ENCODE measurements at regions not wholly inside any gene's neighbourhood (a gene's known extent, or its start where the extent isn't known, plus 50 kb on each side); places are given as distances from the start of the nearest gene placed in this dataset.

GRCh38 chr5:152549709-152550108, 144.6 kb upstream of the NMUR2 start:
- no peak overlapping the region for H3K27ac ChIP-seq (ENCODE audit: low read depth, low read length)
- intact Hi-C loops (cut with micrococcal nuclease): no loop called here
- H3K4me1 ChIP-seq (ENCODE audit: insufficient read depth, low read length): no peaks in the 10 kb centered on the region
- H3K9me3 Mint-ChIP-seq: peaks cover 0 to 4% (median 0%) of the 10 kb centered on the region in 8 donors
- H3K36me3 Mint-ChIP-seq: no peaks in the 10 kb centered on the region
- no peak for DNase-seq
- H3K9me3 ChIP-seq (ENCODE audit: control insufficient read depth in 1 of 2, low read length in 2 of 2): no peaks in the 10 kb centered on the region
- H3K4me1 Mint-ChIP-seq: no peaks in the 10 kb centered on the region
- H3K36me3 ChIP-seq (ENCODE audit: insufficient read depth, low read length): no peaks in the 10 kb centered on the region
- no peak overlapping the region for H3K4me3 ChIP-seq (ENCODE audit: low read length in 2 of 2)
- ChIA-PET POLR2A (ENCODE audit: partially characterized antibody) (no interaction called here), CTCF (ENCODE audit: partially characterized antibody) (no interaction called here)
- no peaks in the 10 kb centered on the region for H3K27me3 ChIP-seq (ENCODE audit: insufficient read depth, low read length)
- peak overlapping the region in 1 of 7 donors; percentile 50 for H3K27ac Mint-ChIP-seq
- no peak overlapping the region for H3K4me3 Mint-ChIP-seq
- H3K27me3 Mint-ChIP-seq: peaks cover under 1 to 4% of the 10 kb centered on the region in 2 donors

GRCh38 chr5:152551061-152551460, 146.0 kb upstream of the NMUR2 start:
- Histone ChIP-seq H3K27ac (ENCODE audit: low read depth, low read length) (no peak overlapping the region), H3K4me3 (ENCODE audit: low read length in 2 of 2) (no peak overlapping the region), H3K36me3 (ENCODE audit: insufficient read depth, low read length) (no peaks in the 10 kb centered on the region), H3K27me3 (ENCODE audit: insufficient read depth, low read length) (no peaks in the 10 kb centered on the region), H3K9me3 (ENCODE audit: control insufficient read depth in 1 of 2, low read length in 2 of 2) (no peaks in the 10 kb centered on the region), H3K4me1 (ENCODE audit: insufficient read depth, low read length) (no peaks in the 10 kb centered on the region)
- intact Hi-C loops (cut with micrococcal nuclease): no loop called here
- DNase-seq: no peak
- Mint-ChIP-seq H3K4me3 (no peak overlapping the region), H3K4me1 (no peaks in the 10 kb centered on the region), H3K36me3 (no peaks in the 10 kb centered on the region), H3K27ac (no peak overlapping the region), H3K9me3 (peaks cover 0 to 4% (median 0%) of the 10 kb centered on the region in 8 donors), H3K27me3 (peaks cover 0 to 4% of the 10 kb centered on the region in 2 donors)
- POLR2A ChIA-PET (ENCODE audit: partially characterized antibody): no interaction called here
- CTCF ChIA-PET (ENCODE audit: partially characterized antibody): no interaction called here

DNA sequence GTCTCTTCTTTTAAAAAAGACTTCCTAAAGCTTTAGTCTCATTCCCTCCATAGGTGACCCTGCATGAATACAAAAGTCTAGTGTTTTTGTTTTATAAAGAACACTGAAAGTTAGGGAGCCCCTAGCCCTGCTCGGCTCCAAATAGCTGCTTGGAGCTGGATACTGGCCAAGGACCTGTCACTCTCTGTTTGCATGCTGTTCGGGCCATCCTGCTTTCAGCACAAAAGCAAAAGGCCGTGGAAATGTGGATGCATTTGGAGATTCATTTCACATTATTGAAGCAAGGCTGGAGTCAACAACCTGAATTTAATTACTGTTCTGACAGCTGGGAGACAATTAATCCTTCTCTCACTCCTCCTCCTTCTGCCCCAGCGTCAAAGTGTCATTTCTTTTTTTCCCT, 151.7 kb upstream of the NMUR2 start:
- no peaks in the 10 kb centered on the region for H3K9me3 Mint-ChIP-seq
- no peaks in the 10 kb centered on the region for H3K4me1 ChIP-seq (ENCODE audit: insufficient read depth, low read length)
- POLR2A ChIA-PET (ENCODE audit: partially characterized antibody): no interaction called here
- no peaks in the 10 kb centered on the region for H3K27me3 ChIP-seq (ENCODE audit: insufficient read depth, low read length)
- no peak overlapping the region for H3K27ac Mint-ChIP-seq
- no peak overlapping the region for H3K27ac ChIP-seq (ENCODE audit: low read depth, low read length)
- no peaks in the 10 kb centered on the region for H3K36me3 Mint-ChIP-seq
- CTCF ChIA-PET (ENCODE audit: partially characterized antibody): no interaction called here
- no peaks in the 10 kb centered on the region for H3K36me3 ChIP-seq (ENCODE audit: insufficient read depth, low read length)
- H3K4me3 ChIP-seq (ENCODE audit: low read length in 2 of 2): no peak overlapping the region
- no peaks in the 10 kb centered on the region for H3K27me3 Mint-ChIP-seq
- H3K4me1 Mint-ChIP-seq: no peaks in the 10 kb centered on the region
- H3K4me3 Mint-ChIP-seq: no peak overlapping the region
- no peak for DNase-seq
- intact Hi-C loops (cut with micrococcal nuclease): no loop called here
- no peaks in the 10 kb centered on the region for H3K9me3 ChIP-seq (ENCODE audit: control insufficient read depth in 1 of 2, low read length in 2 of 2)

DNA sequence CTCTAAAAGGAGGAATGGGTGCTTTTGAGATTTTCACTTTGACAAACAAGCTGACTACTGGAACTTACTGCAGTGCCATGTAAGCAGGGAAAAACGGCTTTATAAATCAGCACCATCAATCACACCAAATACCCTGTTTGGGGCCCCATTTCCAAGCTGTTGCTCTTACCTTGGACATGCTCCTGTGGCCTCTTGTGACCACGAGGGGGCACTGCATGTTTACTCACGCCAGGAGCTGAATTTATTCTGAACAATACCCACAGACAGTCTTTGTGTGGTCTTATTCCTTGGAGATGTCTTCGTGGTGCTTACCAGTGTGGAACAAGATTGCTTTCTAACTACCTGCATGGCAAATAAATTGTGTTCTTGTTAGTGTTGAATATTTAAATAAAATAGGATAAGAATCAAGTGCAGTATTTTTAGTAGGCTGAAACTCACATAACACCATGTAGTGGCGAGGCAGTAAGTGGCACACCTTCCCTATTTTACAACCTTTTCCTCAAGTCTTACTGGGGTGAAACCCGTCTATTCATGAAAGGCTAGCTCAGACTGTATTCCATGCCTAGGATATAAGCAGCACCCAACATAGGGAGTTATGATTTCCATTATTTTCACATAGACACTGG, 155.5 kb upstream of the NMUR2 start:
- Mint-ChIP-seq H3K27me3 (no peaks in the 10 kb centered on the region), H3K36me3 (no peaks in the 10 kb centered on the region), H3K9me3 (no peaks in the 10 kb centered on the region), H3K27ac (no peak overlapping the region), H3K4me3 (no peak overlapping the region), H3K4me1 (no peaks in the 10 kb centered on the region)
- intact Hi-C loops (cut with micrococcal nuclease): no loop called here
- ChIA-PET CTCF (ENCODE audit: partially characterized antibody) (interaction anchor here (1.8 kb wide), 1 partner anchor 1404 kb away, joined by 10 read pairs; no protein-coding TSS in a partner anchor), POLR2A (ENCODE audit: partially characterized antibody) (no interaction called here)
- DNase-seq: peak in 2 of 5 donors; percentile 1
- Histone ChIP-seq H3K36me3 (ENCODE audit: insufficient read depth, low read length) (no peaks in the 10 kb centered on the region), H3K4me3 (ENCODE audit: low read length in 2 of 2) (no peak overlapping the region), H3K27me3 (ENCODE audit: insufficient read depth, low read length) (no peaks in the 10 kb centered on the region), H3K9me3 (ENCODE audit: control insufficient read depth in 1 of 2, low read length in 2 of 2) (no peaks in the 10 kb centered on the region), H3K27ac (ENCODE audit: low read depth, low read length) (no peak overlapping the region), H3K4me1 (ENCODE audit: insufficient read depth, low read length) (no peaks in the 10 kb centered on the region)

DNA sequence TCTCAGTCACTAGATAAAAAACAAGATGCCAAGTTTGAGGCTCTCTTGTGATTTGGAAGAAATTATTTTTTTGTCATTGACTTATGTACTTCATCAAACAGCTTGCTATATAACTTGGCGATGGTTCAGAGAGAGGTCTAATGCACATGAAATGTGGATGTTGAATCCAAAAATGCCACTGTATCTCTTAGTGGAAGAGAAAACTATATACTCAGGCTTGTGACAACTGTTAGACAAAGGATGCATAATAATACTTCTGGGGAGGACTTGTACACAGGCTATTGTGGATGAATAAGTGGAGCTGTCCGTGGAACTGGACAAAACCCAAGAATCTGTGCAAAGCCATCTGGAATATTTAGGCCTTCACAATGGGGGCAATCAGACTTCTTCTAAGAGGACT, 162.9 kb upstream of the NMUR2 start:
- Histone ChIP-seq H3K9me3 (ENCODE audit: control insufficient read depth in 1 of 2, low read length in 2 of 2) (no peaks in the 10 kb centered on the region), H3K27ac (ENCODE audit: low read depth, low read length) (no peak overlapping the region), H3K36me3 (ENCODE audit: insufficient read depth, low read length) (no peaks in the 10 kb centered on the region), H3K4me3 (ENCODE audit: low read length in 2 of 2) (no peak overlapping the region), H3K27me3 (ENCODE audit: insufficient read depth, low read length) (no peaks in the 10 kb centered on the region), H3K4me1 (ENCODE audit: insufficient read depth, low read length) (no peaks in the 10 kb centered on the region)
- no peak for DNase-seq
- H3K36me3 Mint-ChIP-seq: no peaks in the 10 kb centered on the region
- POLR2A ChIA-PET (ENCODE audit: partially characterized antibody): no interaction called here
- no peaks in the 10 kb centered on the region for H3K4me1 Mint-ChIP-seq
- intact Hi-C loops (cut with micrococcal nuclease): no loop called here
- no peaks in the 10 kb centered on the region for H3K27me3 Mint-ChIP-seq
- no peak overlapping the region for H3K4me3 Mint-ChIP-seq
- no peak overlapping the region for H3K27ac Mint-ChIP-seq
- peaks cover 0 to 3% (median 0%) of the 10 kb centered on the region in 8 donors for H3K9me3 Mint-ChIP-seq
- CTCF ChIA-PET (ENCODE audit: partially characterized antibody): no interaction called here

- Mint-ChIP-seq H3K9me3 (peaks cover 0 to 4% (median under 1%) of the 10 kb centered on the region in 8 donors), H3K4me3 (no peak overlapping the region), H3K36me3 (no peaks in the 10 kb centered on the region), H3K27me3 (no peaks in the 10 kb centered on the region), H3K4me1 (no peaks in the 10 kb centered on the region), H3K27ac (no peak overlapping the region)
- Histone ChIP-seq H3K36me3 (ENCODE audit: insufficient read depth, low read length) (no peaks in the 10 kb centered on the region), H3K9me3 (ENCODE audit: control insufficient read depth in 1 of 2, low read length in 2 of 2) (no peaks in the 10 kb centered on the region), H3K27ac (ENCODE audit: low read depth, low read length) (no peak overlapping the region), H3K4me1 (ENCODE audit: insufficient read depth, low read length) (no peaks in the 10 kb centered on the region), H3K4me3 (ENCODE audit: low read length in 2 of 2) (no peak overlapping the region), H3K27me3 (ENCODE audit: insufficient read depth, low read length) (no peaks in the 10 kb centered on the region)
- ChIA-PET POLR2A (ENCODE audit: partially characterized antibody) (no interaction called here), CTCF (ENCODE audit: partially characterized antibody) (no interaction called here)
- DNase-seq: no peak
- intact Hi-C loops (cut with micrococcal nuclease): no loop called here
Measured at GRCh38 chr5:152572812-152573211, 167.7 kb upstream of the NMUR2 start.

GRCh38 chr5:152584103-152584502, 179.0 kb upstream of the NMUR2 start:
- no peak overlapping the region for H3K27ac ChIP-seq (ENCODE audit: low read depth, low read length)
- H3K4me1 Mint-ChIP-seq: no peaks in the 10 kb centered on the region
- no peak overlapping the region for H3K4me3 Mint-ChIP-seq
- no peaks in the 10 kb centered on the region for H3K27me3 ChIP-seq (ENCODE audit: insufficient read depth, low read length)
- peaks cover 13 to 17% of the 10 kb centered on the region in 2 donors for H3K27me3 Mint-ChIP-seq
- intact Hi-C loops (cut with micrococcal nuclease): no loop called here
- peaks cover 9 to 24% (median 14%) of the 10 kb centered on the region in 8 donors for H3K9me3 Mint-ChIP-seq
- H3K36me3 ChIP-seq (ENCODE audit: insufficient read depth, low read length): no peaks in the 10 kb centered on the region
- POLR2A ChIA-PET (ENCODE audit: partially characterized antibody): no interaction called here
- CTCF ChIA-PET (ENCODE audit: partially characterized antibody): no interaction called here
- no peaks in the 10 kb centered on the region for H3K9me3 ChIP-seq (ENCODE audit: control insufficient read depth in 1 of 2, low read length in 2 of 2)
- no peak overlapping the region for H3K27ac Mint-ChIP-seq
- H3K36me3 Mint-ChIP-seq: no peaks in the 10 kb centered on the region
- H3K4me3 ChIP-seq (ENCODE audit: low read length in 2 of 2): no peak overlapping the region
- DNase-seq: no peak
- no peaks in the 10 kb centered on the region for H3K4me1 ChIP-seq (ENCODE audit: insufficient read depth, low read length)

DNA sequence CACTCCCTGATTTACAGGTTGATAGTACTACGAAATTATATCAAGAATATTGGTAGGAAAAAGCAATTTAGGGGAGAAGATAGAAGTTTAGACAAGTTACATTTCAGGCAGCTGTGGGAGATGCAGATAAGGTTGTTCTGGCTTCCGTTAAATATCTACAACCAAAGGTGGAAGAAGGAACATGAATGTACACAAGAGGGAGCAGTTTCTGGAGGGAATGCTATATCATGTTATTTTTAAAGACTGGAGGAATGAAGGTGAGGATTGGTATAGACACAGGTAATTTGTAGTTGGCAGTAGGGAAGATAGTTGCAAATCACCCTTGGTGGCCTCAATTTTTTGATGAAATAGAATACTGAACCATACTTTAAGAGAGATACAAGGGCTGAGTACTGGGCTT, 187.3 kb upstream of the NMUR2 start:
- H3K27ac Mint-ChIP-seq: no peak overlapping the region
- Histone ChIP-seq H3K4me3 (ENCODE audit: low read length in 2 of 2) (no peak overlapping the region), H3K36me3 (ENCODE audit: insufficient read depth, low read length) (no peaks in the 10 kb centered on the region), H3K4me1 (ENCODE audit: insufficient read depth, low read length) (no peaks in the 10 kb centered on the region), H3K9me3 (ENCODE audit: control insufficient read depth in 1 of 2, low read length in 2 of 2) (no peaks in the 10 kb centered on the region), H3K27ac (ENCODE audit: low read depth, low read length) (no peak overlapping the region), H3K27me3 (ENCODE audit: insufficient read depth, low read length) (no peaks in the 10 kb centered on the region)
- intact Hi-C loops (cut with micrococcal nuclease): no loop called here
- H3K27me3 Mint-ChIP-seq: peaks cover 0 to 2% of the 10 kb centered on the region in 2 donors
- peaks cover 0 to 13% (median 6%) of the 10 kb centered on the region in 8 donors for H3K9me3 Mint-ChIP-seq
- ChIA-PET POLR2A (ENCODE audit: partially characterized antibody) (no interaction called here), CTCF (ENCODE audit: partially characterized antibody) (no interaction called here)
- DNase-seq: no peak
- no peaks in the 10 kb centered on the region for H3K36me3 Mint-ChIP-seq
- no peak overlapping the region for H3K4me3 Mint-ChIP-seq
- no peaks in the 10 kb centered on the region for H3K4me1 Mint-ChIP-seq
